ENCODE measurements at regions not wholly inside any gene's neighbourhood (a gene's known extent, or its start where the extent isn't known, plus 50 kb on each side); places are given as distances from the start of the nearest gene placed in this dataset.

- Histone ChIP-seq H2BK120ac (ENCODE audit: low read depth, low read length) (no peak overlapping the region), H2BK15ac (ENCODE audit: low read depth, poor library complexity, severe bottlenecking) (no peak overlapping the region), H2AK5ac (ENCODE audit: low read length, severe bottlenecking) (no peak overlapping the region), H3K23ac (ENCODE audit: low read length in 2 of 2) (no peak overlapping the region), H3K14ac (ENCODE audit: low read length in 2 of 2) (no peak overlapping the region), H3K27me3 (ENCODE audit: control insufficient read depth in 1 of 2, insufficient read depth in 1 of 2, low read length in 2 of 2) (no peaks in the 10 kb centered on the region), H3K18ac (ENCODE audit: low read depth in 1 of 2, low read length in 2 of 2) (no peak overlapping the region), H3K4me2 (ENCODE audit: low read length, poor library complexity, severe bottlenecking) (no peak overlapping the region), H3K27ac (ENCODE audit: low read length, poor library complexity, severe bottlenecking) (no peak overlapping the region), H4K8ac (ENCODE audit: low read length) (no peak overlapping the region), H3K36me3 (ENCODE audit: control insufficient read depth in 1 of 2, insufficient read depth in 2 of 2, low read depth in 1 of 2, low read length in 2 of 2) (no peaks in the 10 kb centered on the region), H2AFZ (ENCODE audit: low read depth, low read length) (no peak overlapping the region), H2BK5ac (ENCODE audit: low read depth, low read length, poor library complexity, severe bottlenecking) (no peak overlapping the region), H4K91ac (ENCODE audit: low read length) (no peak overlapping the region), H3K9me3 (ENCODE audit: control insufficient read depth, low read length) (no peaks in the 10 kb centered on the region), H3K9ac (ENCODE audit: low read length) (no peak overlapping the region), H2BK12ac (ENCODE audit: low read length in 2 of 2) (no peak overlapping the region), H3K4me3 (ENCODE audit: insufficient read depth in 1 of 2, low read depth in 1 of 2, low read length in 2 of 2) (no peak overlapping the region), H3K4me1 (ENCODE audit: control insufficient read depth, insufficient read depth, low read depth, low read length) (no peaks in the 10 kb centered on the region), H3K4ac (ENCODE audit: low read depth in 1 of 2, low read length in 2 of 2) (no peak overlapping the region), H3K79me1 (replicated peaks; ENCODE audit: low read length, poor library complexity, severe bottlenecking) (no peaks in the 10 kb centered on the region)
- DNase-seq, result no peak
- WGBS, result no CpG with 5 or more reads among the region's 1 CpG
Observed at GRCh38 chrX:76918033-76918432, 490.5 kb downstream of the MAGEE1 start.

- Histone ChIP-seq H3K36me3 (ENCODE audit: control insufficient read depth in 1 of 2, insufficient read depth in 2 of 2, low read depth in 1 of 2, low read length in 2 of 2) (no peaks in the 10 kb centered on the region), H2AK5ac (ENCODE audit: low read length, severe bottlenecking) (no peak overlapping the region), H2BK120ac (ENCODE audit: low read depth, low read length) (no peak overlapping the region), H3K4me3 (ENCODE audit: insufficient read depth in 1 of 2, low read depth in 1 of 2, low read length in 2 of 2) (no peak overlapping the region), H3K27ac (ENCODE audit: low read length, poor library complexity, severe bottlenecking) (no peak overlapping the region), H3K79me1 (replicated peaks; ENCODE audit: low read length, poor library complexity, severe bottlenecking) (no peaks in the 10 kb centered on the region), H3K9ac (ENCODE audit: low read length) (no peak overlapping the region), H3K14ac (ENCODE audit: low read length in 2 of 2) (no peak overlapping the region), H4K91ac (ENCODE audit: low read length) (no peak overlapping the region), H3K4ac (ENCODE audit: low read depth in 1 of 2, low read length in 2 of 2) (no peak overlapping the region), H2BK12ac (ENCODE audit: low read length in 2 of 2) (no peak overlapping the region), H3K4me2 (ENCODE audit: low read length, poor library complexity, severe bottlenecking) (no peak overlapping the region), H3K18ac (ENCODE audit: low read depth in 1 of 2, low read length in 2 of 2) (no peak overlapping the region), H3K9me3 (ENCODE audit: control insufficient read depth, low read length) (no peaks in the 10 kb centered on the region), H3K4me1 (ENCODE audit: control insufficient read depth, insufficient read depth, low read depth, low read length) (no peaks in the 10 kb centered on the region), H2BK15ac (ENCODE audit: low read depth, poor library complexity, severe bottlenecking) (no peak overlapping the region), H4K8ac (ENCODE audit: low read length) (no peak overlapping the region), H3K23ac (ENCODE audit: low read length in 2 of 2) (no peak overlapping the region), H3K27me3 (ENCODE audit: control insufficient read depth in 1 of 2, insufficient read depth in 1 of 2, low read length in 2 of 2) (no peaks in the 10 kb centered on the region), H2BK5ac (ENCODE audit: low read depth, low read length, poor library complexity, severe bottlenecking) (no peak overlapping the region), H2AFZ (ENCODE audit: low read depth, low read length) (no peak overlapping the region)
- no peak for DNase-seq
- WGBS, result 36% methylated on average over 2 of the region's 2 CpGs
Observed at GRCh38 chrX:76919761-76920160, 492.3 kb downstream of the MAGEE1 start.

DNA sequence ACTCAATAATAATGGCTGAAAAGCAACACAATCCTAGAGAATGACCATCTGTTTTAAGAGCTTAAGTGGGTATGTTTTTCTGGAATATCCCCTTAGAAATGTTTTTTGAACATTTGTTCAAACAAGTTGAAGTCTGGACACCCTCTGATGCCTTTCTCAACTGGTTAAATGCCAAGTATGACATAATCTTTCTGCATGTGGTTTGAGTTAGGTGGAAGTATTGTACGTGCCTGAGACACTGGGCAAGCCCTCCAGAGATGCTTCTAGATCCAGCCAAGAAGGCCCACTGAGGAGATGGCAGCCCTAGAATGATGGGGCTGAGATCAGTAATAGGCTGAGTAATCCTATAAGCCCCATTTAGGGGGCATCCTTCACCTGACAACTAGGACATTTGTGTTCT is 493.1 kb downstream of the MAGEE1 start:
- no peak overlapping the region for H3K4me3 ChIP-seq (ENCODE audit: insufficient read depth in 1 of 2, low read depth in 1 of 2, low read length in 2 of 2)
- H3K14ac ChIP-seq (ENCODE audit: low read length in 2 of 2), result no peak overlapping the region
- H3K18ac ChIP-seq (ENCODE audit: low read depth in 1 of 2, low read length in 2 of 2), result no peak overlapping the region

DNA sequence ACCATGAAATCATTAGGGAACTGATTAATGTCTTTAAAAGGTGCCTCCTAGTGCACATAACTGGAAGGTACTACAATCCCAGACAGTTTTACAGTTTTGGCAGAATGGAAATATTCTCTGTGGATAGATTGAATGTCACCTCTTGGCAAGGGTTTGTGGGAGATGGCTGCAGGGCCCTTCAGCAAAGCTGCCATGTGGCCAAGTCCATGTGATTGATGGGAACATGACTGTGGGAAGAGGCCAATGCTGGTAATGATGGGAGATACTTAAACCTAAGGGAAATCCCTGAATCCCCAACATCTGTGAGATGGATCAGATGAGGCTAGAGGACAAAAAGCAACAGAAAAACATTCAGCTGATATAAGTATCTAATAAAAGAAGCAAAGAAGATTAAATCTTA is 493.7 kb downstream of the MAGEE1 start:
- H2AK5ac ChIP-seq (ENCODE audit: low read length, severe bottlenecking), result no peak overlapping the region
- no peak overlapping the region for H2BK5ac ChIP-seq (ENCODE audit: low read depth, low read length, poor library complexity, severe bottlenecking)
- no peak overlapping the region for H2BK120ac ChIP-seq (ENCODE audit: low read depth, low read length)
- no peak overlapping the region for H4K8ac ChIP-seq (ENCODE audit: low read length)
- no peak overlapping the region for H4K91ac ChIP-seq (ENCODE audit: low read length)
- no peak overlapping the region for H3K18ac ChIP-seq (ENCODE audit: low read depth in 1 of 2, low read length in 2 of 2)
- no peak overlapping the region for H3K4me2 ChIP-seq (ENCODE audit: low read length, poor library complexity, severe bottlenecking)
- H2AFZ ChIP-seq (ENCODE audit: low read depth, low read length), result no peak overlapping the region
- H2BK12ac ChIP-seq (ENCODE audit: low read length in 2 of 2), result no peak overlapping the region
- H3K27ac ChIP-seq (ENCODE audit: low read length, poor library complexity, severe bottlenecking), result no peak overlapping the region
- H3K4ac ChIP-seq (ENCODE audit: low read depth in 1 of 2, low read length in 2 of 2), result no peak overlapping the region
- H3K27me3 ChIP-seq (ENCODE audit: control insufficient read depth in 1 of 2, insufficient read depth in 1 of 2, low read length in 2 of 2), result no peaks in the 10 kb centered on the region
- no peak overlapping the region for H3K9ac ChIP-seq (ENCODE audit: low read length)
- no peak for DNase-seq
- no peaks in the 10 kb centered on the region for H3K36me3 ChIP-seq (ENCODE audit: control insufficient read depth in 1 of 2, insufficient read depth in 2 of 2, low read depth in 1 of 2, low read length in 2 of 2)
- H2BK15ac ChIP-seq (ENCODE audit: low read depth, poor library complexity, severe bottlenecking), result no peak overlapping the region
- H3K79me1 ChIP-seq (replicated peaks; ENCODE audit: low read length, poor library complexity, severe bottlenecking), result no peaks in the 10 kb centered on the region
- H3K9me3 ChIP-seq (ENCODE audit: control insufficient read depth, low read length), result no peaks in the 10 kb centered on the region
- H3K23ac ChIP-seq (ENCODE audit: low read length in 2 of 2), result no peak overlapping the region
- no peak overlapping the region for H3K14ac ChIP-seq (ENCODE audit: low read length in 2 of 2)
- no peak overlapping the region for H3K4me3 ChIP-seq (ENCODE audit: insufficient read depth in 1 of 2, low read depth in 1 of 2, low read length in 2 of 2)
- H3K4me1 ChIP-seq (ENCODE audit: control insufficient read depth, insufficient read depth, low read depth, low read length), result no peaks in the 10 kb centered on the region

More for the DNA sequence above, 493.1 kb downstream of the MAGEE1 start:
- H4K8ac ChIP-seq (ENCODE audit: low read length), result no peak overlapping the region
- H3K4ac ChIP-seq (ENCODE audit: low read depth in 1 of 2, low read length in 2 of 2), result no peak overlapping the region
- no peak for DNase-seq
- H3K27me3 ChIP-seq (ENCODE audit: control insufficient read depth in 1 of 2, insufficient read depth in 1 of 2, low read length in 2 of 2), result no peaks in the 10 kb centered on the region
- no peak overlapping the region for H2BK120ac ChIP-seq (ENCODE audit: low read depth, low read length)
- WGBS, result 17% methylated on average over 1 of the region's 1 CpG
- H3K9me3 ChIP-seq (ENCODE audit: control insufficient read depth, low read length), result no peaks in the 10 kb centered on the region
- no peak overlapping the region for H4K91ac ChIP-seq (ENCODE audit: low read length)
- H3K79me1 ChIP-seq (replicated peaks; ENCODE audit: low read length, poor library complexity, severe bottlenecking), result no peaks in the 10 kb centered on the region
- H2BK5ac ChIP-seq (ENCODE audit: low read depth, low read length, poor library complexity, severe bottlenecking), result no peak overlapping the region
- H3K9ac ChIP-seq (ENCODE audit: low read length), result no peak overlapping the region
- no peak overlapping the region for H2AK5ac ChIP-seq (ENCODE audit: low read length, severe bottlenecking)
- no peak overlapping the region for H2BK12ac ChIP-seq (ENCODE audit: low read length in 2 of 2)
- no peak overlapping the region for H2AFZ ChIP-seq (ENCODE audit: low read depth, low read length)
- no peaks in the 10 kb centered on the region for H3K36me3 ChIP-seq (ENCODE audit: control insufficient read depth in 1 of 2, insufficient read depth in 2 of 2, low read depth in 1 of 2, low read length in 2 of 2)
- H3K4me1 ChIP-seq (ENCODE audit: control insufficient read depth, insufficient read depth, low read depth, low read length), result no peaks in the 10 kb centered on the region
- no peak overlapping the region for H3K4me2 ChIP-seq (ENCODE audit: low read length, poor library complexity, severe bottlenecking)
- H3K27ac ChIP-seq (ENCODE audit: low read length, poor library complexity, severe bottlenecking), result no peak overlapping the region
- H3K23ac ChIP-seq (ENCODE audit: low read length in 2 of 2), result no peak overlapping the region
- no peak overlapping the region for H2BK15ac ChIP-seq (ENCODE audit: low read depth, poor library complexity, severe bottlenecking)

All from mesenchymal stem cell (in vitro differentiated cells and primary cell).